ENCODE measurements at regions not wholly inside any gene's neighbourhood (a gene's known extent, or its start where the extent isn't known, plus 50 kb on each side); places are given as distances from the start of the nearest gene placed in this dataset.

DNA sequence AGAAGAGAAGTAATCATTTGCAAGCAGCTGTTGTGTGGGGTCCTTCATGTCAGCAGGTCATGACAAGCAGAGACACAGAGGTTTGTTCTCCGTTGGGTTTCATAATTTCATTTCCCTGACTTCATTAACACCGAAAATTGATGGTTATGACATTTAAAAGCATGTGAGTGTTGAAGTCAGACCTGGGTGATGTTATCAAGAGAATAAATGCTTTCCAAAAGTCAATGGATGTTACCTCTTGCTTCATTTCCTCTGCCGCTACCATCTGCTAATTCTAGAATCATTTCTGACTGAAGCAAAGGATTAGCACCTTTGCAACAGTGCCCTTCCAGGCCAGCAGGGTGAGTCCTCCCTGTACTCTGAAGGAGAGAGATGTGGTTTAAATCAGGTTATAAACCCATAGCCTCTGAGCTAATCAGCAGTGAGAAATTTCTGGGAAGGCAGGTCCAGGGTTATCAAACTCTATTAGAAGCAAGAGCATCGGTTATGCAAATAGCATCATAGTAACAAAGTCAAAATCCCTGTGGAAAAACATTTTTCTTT lies 446.2 kb downstream of the PIK3C3 start:
- H3K27me3 ChIP-seq (ENCODE audit: insufficient read depth, low read length) = no peaks in the 10 kb centered on the region
- no peak overlapping the region for H3K27ac ChIP-seq (ENCODE audit: low read depth, low read length)
- H3K79me2 ChIP-seq (ENCODE audit: control insufficient read depth, insufficient read depth, low read length, unreplicated experiment) = no peaks in the 10 kb centered on the region
- H3K36me3 ChIP-seq (ENCODE audit: insufficient read depth, low read length) = no peaks in the 10 kb centered on the region
- no peak overlapping the region for H3K4me3 ChIP-seq (ENCODE audit: low read depth, low read length)
- no peak overlapping the region for H2AFZ ChIP-seq (ENCODE audit: low read length, unreplicated experiment)
- no peaks in the 10 kb centered on the region for H3K4me1 ChIP-seq (ENCODE audit: control insufficient read depth, insufficient read depth, low read length, unreplicated experiment)

GRCh38 chr18:42404151-42404550 lies 449.1 kb downstream of the PIK3C3 start:
- Histone ChIP-seq H3K4me3 (ENCODE audit: low read depth, low read length) (no peak overlapping the region), H3K79me2 (ENCODE audit: control insufficient read depth, insufficient read depth, low read length, unreplicated experiment) (no peaks in the 10 kb centered on the region), H3K36me3 (ENCODE audit: insufficient read depth, low read length) (no peaks in the 10 kb centered on the region), H3K27me3 (ENCODE audit: insufficient read depth, low read length) (no peaks in the 10 kb centered on the region), H3K4me1 (ENCODE audit: control insufficient read depth, insufficient read depth, low read length, unreplicated experiment) (no peaks in the 10 kb centered on the region), H3K27ac (ENCODE audit: low read depth, low read length) (no peak overlapping the region), H2AFZ (ENCODE audit: low read length, unreplicated experiment) (no peak overlapping the region)

- no peak overlapping the region for H3K27ac ChIP-seq (ENCODE audit: low read depth, low read length)
- peaks cover 19% of the 10 kb centered on the region for H3K4me1 ChIP-seq (ENCODE audit: control insufficient read depth, insufficient read depth, low read length, unreplicated experiment)
- H2AFZ ChIP-seq (ENCODE audit: low read length, unreplicated experiment) = no peak overlapping the region
- H3K4me3 ChIP-seq (ENCODE audit: low read depth, low read length) = no peak overlapping the region
- no peaks in the 10 kb centered on the region for H3K27me3 ChIP-seq (ENCODE audit: insufficient read depth, low read length)
- no peaks in the 10 kb centered on the region for H3K36me3 ChIP-seq (ENCODE audit: insufficient read depth, low read length)
- no peaks in the 10 kb centered on the region for H3K79me2 ChIP-seq (ENCODE audit: control insufficient read depth, insufficient read depth, low read length, unreplicated experiment)
Measured at GRCh38 chr18:42409005-42409404, 454.0 kb downstream of the PIK3C3 start.

GRCh38 chr18:42412281-42412680 lies 457.2 kb downstream of the PIK3C3 start:
- peaks cover 33% of the 10 kb centered on the region for H3K4me1 ChIP-seq (ENCODE audit: control insufficient read depth, insufficient read depth, low read length, unreplicated experiment)
- H3K36me3 ChIP-seq (ENCODE audit: insufficient read depth, low read length) = no peaks in the 10 kb centered on the region
- H3K27ac ChIP-seq (ENCODE audit: low read depth, low read length) = peak overlapping the region; percentile 94
- peak overlapping the region; percentile 38; the same call in 1 of the 2 replicates for H3K4me3 ChIP-seq (ENCODE audit: low read depth, low read length)
- H2AFZ ChIP-seq (ENCODE audit: low read length, unreplicated experiment) = no peak overlapping the region
- H3K27me3 ChIP-seq (ENCODE audit: insufficient read depth, low read length) = no peaks in the 10 kb centered on the region
- H3K79me2 ChIP-seq (ENCODE audit: control insufficient read depth, insufficient read depth, low read length, unreplicated experiment) = no peaks in the 10 kb centered on the region

DNA sequence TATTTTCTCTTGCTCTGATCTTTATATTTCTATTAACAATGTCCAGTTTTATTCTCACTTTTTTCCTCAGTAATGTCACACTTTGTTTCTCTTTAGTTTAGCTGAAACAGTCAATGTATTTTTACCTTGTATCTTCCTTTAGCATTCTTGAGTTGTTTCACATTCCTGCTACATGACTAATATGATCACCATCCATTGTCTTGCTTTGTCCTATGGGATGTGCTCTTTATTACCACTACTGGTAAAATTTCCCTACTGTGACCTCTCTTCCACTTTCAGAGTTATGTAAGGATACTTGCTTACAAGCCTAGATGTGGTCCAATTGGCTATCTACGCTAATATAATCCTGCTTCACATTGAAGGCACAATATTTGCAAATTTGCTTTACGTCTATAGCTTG lies 457.9 kb downstream of the PIK3C3 start:
- H3K27ac ChIP-seq (ENCODE audit: low read depth, low read length) = peak overlapping the region; percentile 94
- H3K4me1 ChIP-seq (ENCODE audit: control insufficient read depth, insufficient read depth, low read length, unreplicated experiment) = peaks cover 33% of the 10 kb centered on the region
- no peaks in the 10 kb centered on the region for H3K27me3 ChIP-seq (ENCODE audit: insufficient read depth, low read length)
- H3K4me3 ChIP-seq (ENCODE audit: low read depth, low read length) = peak overlapping the region; percentile 38; the same call in 1 of the 2 replicates
- H2AFZ ChIP-seq (ENCODE audit: low read length, unreplicated experiment) = no peak overlapping the region
- no peaks in the 10 kb centered on the region for H3K36me3 ChIP-seq (ENCODE audit: insufficient read depth, low read length)
- no peaks in the 10 kb centered on the region for H3K79me2 ChIP-seq (ENCODE audit: control insufficient read depth, insufficient read depth, low read length, unreplicated experiment)

- peaks cover 33% of the 10 kb centered on the region for H3K4me1 ChIP-seq (ENCODE audit: control insufficient read depth, insufficient read depth, low read length, unreplicated experiment)
- no peak overlapping the region for H2AFZ ChIP-seq (ENCODE audit: low read length, unreplicated experiment)
- H3K27me3 ChIP-seq (ENCODE audit: insufficient read depth, low read length) = no peaks in the 10 kb centered on the region
- no peak overlapping the region; the same call in none of the 2 replicates for H3K4me3 ChIP-seq (ENCODE audit: low read depth, low read length)
- no peaks in the 10 kb centered on the region for H3K79me2 ChIP-seq (ENCODE audit: control insufficient read depth, insufficient read depth, low read length, unreplicated experiment)
- H3K27ac ChIP-seq (ENCODE audit: low read depth, low read length) = peak overlapping the region; percentile 94
- no peaks in the 10 kb centered on the region for H3K36me3 ChIP-seq (ENCODE audit: insufficient read depth, low read length)
Measured at GRCh38 chr18:42413870-42414269, 458.8 kb downstream of the PIK3C3 start.

GRCh38 chr18:42414756-42415454 lies 459.9 kb downstream of the PIK3C3 start:
- Histone ChIP-seq H3K79me2 (ENCODE audit: control insufficient read depth, insufficient read depth, low read length, unreplicated experiment) (no peaks in the 10 kb centered on the region), H3K4me3 (ENCODE audit: low read depth, low read length) (peak overlapping the region; percentile 31), H3K27me3 (ENCODE audit: insufficient read depth, low read length) (no peaks in the 10 kb centered on the region), H3K27ac (ENCODE audit: low read depth, low read length) (peak overlapping the region; percentile 94), H3K36me3 (ENCODE audit: insufficient read depth, low read length) (no peaks in the 10 kb centered on the region), H2AFZ (ENCODE audit: low read length, unreplicated experiment) (peak overlapping the region; percentile 3), H3K4me1 (ENCODE audit: control insufficient read depth, insufficient read depth, low read length, unreplicated experiment) (peaks cover 33% of the 10 kb centered on the region)

GRCh38 chr18:42417189-42417588 lies 462.2 kb downstream of the PIK3C3 start:
- Histone ChIP-seq H2AFZ (ENCODE audit: low read length, unreplicated experiment) (no peak overlapping the region), H3K4me3 (ENCODE audit: low read depth, low read length) (no peak overlapping the region), H3K27me3 (ENCODE audit: insufficient read depth, low read length) (no peaks in the 10 kb centered on the region), H3K36me3 (ENCODE audit: insufficient read depth, low read length) (no peaks in the 10 kb centered on the region), H3K27ac (ENCODE audit: low read depth, low read length) (no peak overlapping the region), H3K4me1 (ENCODE audit: control insufficient read depth, insufficient read depth, low read length, unreplicated experiment) (peaks cover 31% of the 10 kb centered on the region), H3K79me2 (ENCODE audit: control insufficient read depth, insufficient read depth, low read length, unreplicated experiment) (no peaks in the 10 kb centered on the region)

- H2AFZ ChIP-seq (ENCODE audit: low read length, unreplicated experiment) = no peak overlapping the region
- H3K4me1 ChIP-seq (ENCODE audit: control insufficient read depth, insufficient read depth, low read length, unreplicated experiment) = peaks cover 22% of the 10 kb centered on the region
- H3K27me3 ChIP-seq (ENCODE audit: insufficient read depth, low read length) = no peaks in the 10 kb centered on the region
- no peak overlapping the region for H3K27ac ChIP-seq (ENCODE audit: low read depth, low read length)
- H3K4me3 ChIP-seq (ENCODE audit: low read depth, low read length) = no peak overlapping the region
- H3K79me2 ChIP-seq (ENCODE audit: control insufficient read depth, insufficient read depth, low read length, unreplicated experiment) = no peaks in the 10 kb centered on the region
- no peaks in the 10 kb centered on the region for H3K36me3 ChIP-seq (ENCODE audit: insufficient read depth, low read length)
Measured at GRCh38 chr18:42418121-42418520, 463.1 kb downstream of the PIK3C3 start.

DNA sequence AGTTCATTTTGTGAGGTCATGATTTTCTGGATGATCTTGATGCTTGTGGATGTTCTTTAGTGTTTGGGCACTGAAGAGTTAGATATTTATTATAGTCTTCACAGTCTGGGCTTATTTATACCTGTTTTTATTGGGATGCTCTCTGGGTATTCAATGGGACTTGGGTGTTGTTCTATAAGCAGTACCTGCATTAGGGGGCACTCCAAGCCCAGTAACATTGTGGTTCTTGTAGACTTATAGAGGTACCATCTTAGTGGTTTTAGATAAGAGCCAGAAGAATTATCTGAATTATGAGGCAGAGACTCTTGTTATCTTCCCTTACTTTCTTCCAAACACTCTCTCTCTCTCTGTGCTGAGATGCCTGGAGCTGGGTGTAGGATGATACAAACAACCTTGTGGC lies 470.0 kb downstream of the PIK3C3 start:
- Histone ChIP-seq H3K27me3 (ENCODE audit: insufficient read depth, low read length) (no peaks in the 10 kb centered on the region), H2AFZ (ENCODE audit: low read length, unreplicated experiment) (no peak overlapping the region), H3K27ac (ENCODE audit: low read depth, low read length) (no peak overlapping the region), H3K4me3 (ENCODE audit: low read depth, low read length) (no peak overlapping the region), H3K4me1 (ENCODE audit: control insufficient read depth, insufficient read depth, low read length, unreplicated experiment) (no peaks in the 10 kb centered on the region), H3K79me2 (ENCODE audit: control insufficient read depth, insufficient read depth, low read length, unreplicated experiment) (no peaks in the 10 kb centered on the region), H3K36me3 (ENCODE audit: insufficient read depth, low read length) (no peaks in the 10 kb centered on the region)

DNA sequence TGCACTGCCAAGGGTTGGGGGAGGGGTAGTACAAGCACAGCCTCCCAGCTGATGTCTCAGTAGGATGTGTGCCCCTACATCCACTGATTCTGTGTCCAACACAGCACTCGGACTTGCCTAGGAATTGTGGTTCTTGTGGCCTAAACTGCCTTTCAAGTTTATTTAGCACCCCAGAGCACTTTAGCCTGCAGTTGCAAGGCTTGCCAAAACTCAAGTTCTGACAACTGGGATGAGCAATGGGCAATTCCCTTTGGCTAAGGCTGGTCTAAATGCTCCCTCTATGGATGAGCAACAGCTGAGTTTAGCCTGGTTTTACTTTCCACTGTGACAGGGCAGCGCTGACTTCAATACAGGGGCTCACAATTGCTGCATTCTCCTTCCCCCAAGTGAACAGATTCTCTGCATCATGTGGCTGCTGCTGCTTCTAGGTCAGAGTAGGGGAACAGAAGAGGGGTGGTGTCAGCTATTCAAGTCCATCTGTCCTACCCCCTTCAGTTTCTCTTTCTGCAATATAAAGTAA lies 471.5 kb downstream of the PIK3C3 start:
- no peaks in the 10 kb centered on the region for H3K36me3 ChIP-seq (ENCODE audit: insufficient read depth, low read length)
- H3K4me3 ChIP-seq (ENCODE audit: low read depth, low read length) = no peak overlapping the region
- H3K79me2 ChIP-seq (ENCODE audit: control insufficient read depth, insufficient read depth, low read length, unreplicated experiment) = no peaks in the 10 kb centered on the region
- no peaks in the 10 kb centered on the region for H3K27me3 ChIP-seq (ENCODE audit: insufficient read depth, low read length)
- H2AFZ ChIP-seq (ENCODE audit: low read length, unreplicated experiment) = no peak overlapping the region
- no peaks in the 10 kb centered on the region for H3K4me1 ChIP-seq (ENCODE audit: control insufficient read depth, insufficient read depth, low read length, unreplicated experiment)
- no peak overlapping the region for H3K27ac ChIP-seq (ENCODE audit: low read depth, low read length)
